Fibroblast of lung (primary cell): ENCODE measurements at regions not wholly inside any gene's neighbourhood (a gene's known extent, or its start where the extent isn't known, plus 50 kb on each side); places are given as distances from the start of the nearest gene placed in this dataset.

Experiments used
- DNase-seq, 2 donors: peaks; one replicate each; pipeline versions ENCODE4 v3.0.0 to v3.0.0-alpha.2; 2010; ENCODE audit warnings: low read depth in 2 of 2
- H2AFZ ChIP-seq: 2 replicates; pipeline ENCODE4 v1.5.1; 2012; ENCODE audit warnings: low read length, control low read depth, inconsistent platforms
- H3K27ac ChIP-seq: 2 replicates; pipeline ENCODE4 v1.5.1; 2011; ENCODE audit warnings: low read length, control low read depth; ENCODE audit not compliant: insufficient read depth
- H3K27me3 ChIP-seq: 2 replicates; pipeline ENCODE4 v1.5.1; 2011; ENCODE audit warnings: mild to moderate bottlenecking, low read length; ENCODE audit not compliant: control insufficient read depth, insufficient read depth
- H3K36me3 ChIP-seq: 2 replicates; pipeline ENCODE4 v1.5.1; 2011; ENCODE audit warnings: low read length; ENCODE audit not compliant: control insufficient read depth, insufficient read depth
- H3K4me1 ChIP-seq: 2 replicates; pipeline ENCODE4 v1.5.1; 2011; ENCODE audit warnings: low read length; ENCODE audit not compliant: control insufficient read depth, insufficient read depth; ENCODE audit errors: extremely low read depth
- H3K4me2 ChIP-seq: 2 replicates; pipeline ENCODE4 v1.5.1; 2011; ENCODE audit warnings: low read length, control low read depth; ENCODE audit not compliant: insufficient read depth; ENCODE audit errors: extremely low read depth
- H3K4me3 ChIP-seq, 4 experiments: fragments of 200-600 bp in 1 of 4; sonication (generic) in 1 of 4; replicated peaks in 1 of 4; 2 replicates each; pipeline ENCODE4 v1.5.1; 2011 to 2016; ENCODE audit warnings: low read length in 4 of 4, low read depth in 3 of 4, mild to moderate bottlenecking in 3 of 4, control low read depth in 2 of 4, inconsistent platforms in 1 of 4, mixed read lengths in 1 of 4; ENCODE audit not compliant: insufficient read depth in 1 of 4; ENCODE audit errors: control extremely low read depth in 1 of 4
- H3K79me2 ChIP-seq: 2 replicates; pipeline ENCODE4 v1.5.1; 2012; ENCODE audit warnings: mild to moderate bottlenecking, low read length, inconsistent platforms; ENCODE audit not compliant: control insufficient read depth, insufficient read depth
- H3K9ac ChIP-seq: 2 replicates; pipeline ENCODE4 v1.5.1; 2011; ENCODE audit warnings: mild to moderate bottlenecking, low read length, control low read depth; ENCODE audit not compliant: insufficient read depth
- H3K9me3 ChIP-seq: 2 replicates; pipeline ENCODE4 v1.5.1; 2012; ENCODE audit warnings: low read depth, low read length; ENCODE audit not compliant: control insufficient read depth, insufficient read depth
- H4K20me1 ChIP-seq: 2 replicates; pipeline ENCODE4 v1.5.1; 2011; ENCODE audit warnings: low read length; ENCODE audit not compliant: control insufficient read depth, insufficient read depth; ENCODE audit errors: extremely low read depth
- CTCF ChIP-seq, 2 donors: IDR thresholded peaks in 1 of 2; conservative IDR thresholded peaks in 1 of 2; 1 replicate in 1 of 2; 2 replicates in 1 of 2; pipeline ENCODE4 v1.5.1; 2011 to 2012; ENCODE audit warnings: low read length in 2 of 2, control low read depth in 1 of 2, inconsistent platforms in 1 of 2, low read depth in 1 of 2, mild to moderate bottlenecking in 1 of 2
- EZH2 ChIP-seq: IDR thresholded peaks from 2 replicates; pipeline ENCODE4 v1.5.1; 2012; ENCODE audit warnings: low read length, control low read depth, mild to moderate bottlenecking; ENCODE audit errors: missing control alignments

- Histone ChIP-seq H2AFZ (no peak overlapping the region), H4K20me1 (no peaks in the 10 kb centered on the region), H3K27ac (no peak overlapping the region), H3K27me3 (no peaks in the 10 kb centered on the region), H3K9me3 (no peaks in the 10 kb centered on the region), H3K9ac (no peak overlapping the region), H3K4me2 (no peak overlapping the region), H3K79me2 (no peaks in the 10 kb centered on the region), H3K4me3 (no peak overlapping the region), H3K4me1 (no peaks in the 10 kb centered on the region), H3K36me3 (no peaks in the 10 kb centered on the region)
- DNase-seq, result no peak
- no peak for TF ChIP-seq EZH2
- no peak for TF ChIP-seq CTCF (conservative IDR thresholded peaks at IDR 0.05 in 1 of 2, IDR thresholded peaks at IDR 0.05 in 1 of 2; ENCODE audit: low read depth in 1 of 2, low read length in 2 of 2)
Measured at GRCh38 chr6:95815389-95816056, 200.3 kb upstream of the FUT9 start.

- H3K79me2 ChIP-seq, result no peaks in the 10 kb centered on the region
- H2AFZ ChIP-seq, result no peak overlapping the region
Measured at GRCh38 chr6:95819461-95819860, 196.3 kb upstream of the FUT9 start.

GRCh38 chr6:95819939-95820338 is 195.8 kb upstream of the FUT9 start:
- no peak overlapping the region for H3K4me2 ChIP-seq
- no peaks in the 10 kb centered on the region for H3K79me2 ChIP-seq
- H3K9me3 ChIP-seq, result no peaks in the 10 kb centered on the region
- no peaks in the 10 kb centered on the region for H3K27me3 ChIP-seq
- H4K20me1 ChIP-seq, result no peaks in the 10 kb centered on the region
- no peaks in the 10 kb centered on the region for H3K36me3 ChIP-seq
- no peak overlapping the region for H2AFZ ChIP-seq
- no peak for DNase-seq
- no peak overlapping the region for H3K4me3 ChIP-seq
- no peaks in the 10 kb centered on the region for H3K4me1 ChIP-seq
- TF ChIP-seq EZH2, result no peak
- TF ChIP-seq CTCF (conservative IDR thresholded peaks at IDR 0.05 in 1 of 2, IDR thresholded peaks at IDR 0.05 in 1 of 2; ENCODE audit: low read depth in 1 of 2, low read length in 2 of 2), result no peak
- no peak overlapping the region for H3K27ac ChIP-seq
- no peak overlapping the region for H3K9ac ChIP-seq

More at GRCh38 chr6:95819461-95819860, 196.3 kb upstream of the FUT9 start:
- no peak overlapping the region for H3K4me2 ChIP-seq
- H3K27me3 ChIP-seq, result no peaks in the 10 kb centered on the region
- no peaks in the 10 kb centered on the region for H3K4me1 ChIP-seq
- H4K20me1 ChIP-seq, result no peaks in the 10 kb centered on the region
- no peak overlapping the region for H3K9ac ChIP-seq
- TF ChIP-seq CTCF (conservative IDR thresholded peaks at IDR 0.05 in 1 of 2, IDR thresholded peaks at IDR 0.05 in 1 of 2; ENCODE audit: low read depth in 1 of 2, low read length in 2 of 2), result no peak
- TF ChIP-seq EZH2, result no peak
- H3K27ac ChIP-seq, result no peak overlapping the region
- no peaks in the 10 kb centered on the region for H3K9me3 ChIP-seq
- H3K36me3 ChIP-seq, result no peaks in the 10 kb centered on the region
- no peak for DNase-seq
- no peak overlapping the region for H3K4me3 ChIP-seq
